Erythroblast (primary cell): ENCODE measurements at regions not wholly inside any gene's neighbourhood (a gene's known extent, or its start where the extent isn't known, plus 50 kb on each side); places are given as distances from the start of the nearest gene placed in this dataset.

ENCODE experiments used
- GATA1 ChIP-seq: IDR thresholded peaks from 2 replicates; pipeline ENCODE4 v1.6.1; 2011; ENCODE audit warnings: low read depth, mild to moderate bottlenecking, control low read depth, low read length, moderate library complexity
- POLR2A ChIP-seq: IDR thresholded peaks from 2 replicates; pipeline ENCODE4 v1.6.1; 2011; ENCODE audit warnings: mild to moderate bottlenecking, low read length

- no peak for TF ChIP-seq POLR2A
- TF ChIP-seq GATA1: no peak
Measured at GRCh38 chr21:23612210-23612609, 1995.1 kb downstream of the MRPL39 start.
